ENCODE measurements at regions not wholly inside any gene's neighbourhood (a gene's known extent, or its start where the extent isn't known, plus 50 kb on each side); places are given as distances from the start of the nearest gene placed in this dataset.
A peak's percentile ranks its signal among the peaks of the same experiment; 100 is the strongest.

GRCh38 chr12:115864396-115864795 lies 413.1 kb downstream of the MED13L start:
- Histone ChIP-seq H3K9me3 (ENCODE audit: control insufficient read depth in 5 of 5, low read length in 5 of 5) (peaks cover 0 to 4% (median 0%) of the 10 kb centered on the region in 5 donors), H3K4me3 (ENCODE audit: low read depth in 1 of 5, low read length in 5 of 5) (peak overlapping the region in 1 of 5 donors; percentile 24), H3K9ac (ENCODE audit: low read length in 5 of 5) (no peak overlapping the region), H3K27ac (ENCODE audit: low read depth, low read length) (no peak overlapping the region), H3K27me3 (ENCODE audit: control insufficient read depth in 5 of 5, insufficient read depth in 4 of 5, low read length in 5 of 5) (peaks cover 0 to 16% (median 5%) of the 10 kb centered on the region in 5 donors), H3K4me1 (ENCODE audit: control insufficient read depth in 5 of 5, insufficient read depth in 5 of 5, low read length in 5 of 5) (peaks cover 0 to 6% (median 3%) of the 10 kb centered on the region in 5 donors), H3K36me3 (ENCODE audit: control insufficient read depth in 5 of 5, insufficient read depth in 5 of 5, low read length in 5 of 5) (no peaks in the 10 kb centered on the region)

- no peak overlapping the region for H3K27ac ChIP-seq (ENCODE audit: low read depth, low read length)
- no peaks in the 10 kb centered on the region for H3K36me3 ChIP-seq (ENCODE audit: control insufficient read depth in 5 of 5, insufficient read depth in 5 of 5, low read length in 5 of 5)
- H3K4me1 ChIP-seq (ENCODE audit: control insufficient read depth in 5 of 5, insufficient read depth in 5 of 5, low read length in 5 of 5) = peaks cover 0 to 13% (median 8%) of the 10 kb centered on the region in 5 donors
- H3K4me3 ChIP-seq (ENCODE audit: low read depth in 1 of 5, low read length in 5 of 5) = no peak overlapping the region
- peaks cover 0 to 4% (median 0%) of the 10 kb centered on the region in 5 donors for H3K27me3 ChIP-seq (ENCODE audit: control insufficient read depth in 5 of 5, insufficient read depth in 4 of 5, low read length in 5 of 5)
- no peak overlapping the region for H3K9ac ChIP-seq (ENCODE audit: low read length in 5 of 5)
- H3K9me3 ChIP-seq (ENCODE audit: control insufficient read depth in 5 of 5, low read length in 5 of 5) = peaks cover 0 to 4% (median 0%) of the 10 kb centered on the region in 5 donors
These were observed 416.9 kb downstream of the MED13L start for GRCh38 chr12:115860619-115861018.

GRCh38 chr12:115859231-115859630 lies 418.3 kb downstream of the MED13L start:
- H3K4me3 ChIP-seq (ENCODE audit: low read depth in 1 of 5, low read length in 5 of 5) = no peak overlapping the region
- H3K36me3 ChIP-seq (ENCODE audit: control insufficient read depth in 5 of 5, insufficient read depth in 5 of 5, low read length in 5 of 5) = no peaks in the 10 kb centered on the region
- H3K27ac ChIP-seq (ENCODE audit: low read depth, low read length) = no peak overlapping the region
- H3K9me3 ChIP-seq (ENCODE audit: control insufficient read depth in 5 of 5, low read length in 5 of 5) = peaks cover 0 to 4% (median 0%) of the 10 kb centered on the region in 5 donors
- H3K9ac ChIP-seq (ENCODE audit: low read length in 5 of 5) = no peak overlapping the region
- H3K27me3 ChIP-seq (ENCODE audit: control insufficient read depth in 5 of 5, insufficient read depth in 4 of 5, low read length in 5 of 5) = peaks cover 0 to 4% (median 0%) of the 10 kb centered on the region in 5 donors
- H3K4me1 ChIP-seq (ENCODE audit: control insufficient read depth in 5 of 5, insufficient read depth in 5 of 5, low read length in 5 of 5) = peaks cover 0 to 10% (median 2%) of the 10 kb centered on the region in 5 donors

GRCh38 chr12:115857923-115858322 lies 419.6 kb downstream of the MED13L start:
- Histone ChIP-seq H3K9me3 (ENCODE audit: control insufficient read depth in 5 of 5, low read length in 5 of 5) (no peaks in the 10 kb centered on the region), H3K27ac (ENCODE audit: low read depth, low read length) (no peak overlapping the region), H3K27me3 (ENCODE audit: control insufficient read depth in 5 of 5, insufficient read depth in 4 of 5, low read length in 5 of 5) (peaks cover 0 to 4% (median 0%) of the 10 kb centered on the region in 5 donors), H3K4me3 (ENCODE audit: low read depth in 1 of 5, low read length in 5 of 5) (no peak overlapping the region), H3K4me1 (ENCODE audit: control insufficient read depth in 5 of 5, insufficient read depth in 5 of 5, low read length in 5 of 5) (peaks cover 0 to 10% (median 2%) of the 10 kb centered on the region in 5 donors), H3K36me3 (ENCODE audit: control insufficient read depth in 5 of 5, insufficient read depth in 5 of 5, low read length in 5 of 5) (no peaks in the 10 kb centered on the region), H3K9ac (ENCODE audit: low read length in 5 of 5) (no peak overlapping the region)

- H3K4me3 ChIP-seq (ENCODE audit: low read depth in 1 of 5, low read length in 5 of 5) = no peak overlapping the region
- H3K27me3 ChIP-seq (ENCODE audit: control insufficient read depth in 5 of 5, insufficient read depth in 4 of 5, low read length in 5 of 5) = peaks cover 0 to 4% (median 0%) of the 10 kb centered on the region in 5 donors
- H3K4me1 ChIP-seq (ENCODE audit: control insufficient read depth in 5 of 5, insufficient read depth in 5 of 5, low read length in 5 of 5) = peaks cover 0 to 10% (median 2%) of the 10 kb centered on the region in 5 donors
- no peaks in the 10 kb centered on the region for H3K9me3 ChIP-seq (ENCODE audit: control insufficient read depth in 5 of 5, low read length in 5 of 5)
- no peak overlapping the region for H3K9ac ChIP-seq (ENCODE audit: low read length in 5 of 5)
- H3K27ac ChIP-seq (ENCODE audit: low read depth, low read length) = no peak overlapping the region
- H3K36me3 ChIP-seq (ENCODE audit: control insufficient read depth in 5 of 5, insufficient read depth in 5 of 5, low read length in 5 of 5) = no peaks in the 10 kb centered on the region
These were observed 420.2 kb downstream of the MED13L start for GRCh38 chr12:115857160-115857920.

GRCh38 chr12:115852054-115852453 lies 425.4 kb downstream of the MED13L start:
- Histone ChIP-seq H3K27ac (ENCODE audit: low read depth, low read length) (no peak overlapping the region), H3K27me3 (ENCODE audit: control insufficient read depth in 5 of 5, insufficient read depth in 4 of 5, low read length in 5 of 5) (peaks cover 0 to 3% (median 0%) of the 10 kb centered on the region in 5 donors), H3K4me1 (ENCODE audit: control insufficient read depth in 5 of 5, insufficient read depth in 5 of 5, low read length in 5 of 5) (peaks cover 0 to 3% (median 0%) of the 10 kb centered on the region in 5 donors), H3K9me3 (ENCODE audit: control insufficient read depth in 5 of 5, low read length in 5 of 5) (peaks cover 0 to 10% (median 2%) of the 10 kb centered on the region in 5 donors), H3K9ac (ENCODE audit: low read length in 5 of 5) (no peak overlapping the region), H3K36me3 (ENCODE audit: control insufficient read depth in 5 of 5, insufficient read depth in 5 of 5, low read length in 5 of 5) (no peaks in the 10 kb centered on the region), H3K4me3 (ENCODE audit: low read depth in 1 of 5, low read length in 5 of 5) (no peak overlapping the region)

GRCh38 chr12:115850957-115851356 lies 426.5 kb downstream of the MED13L start:
- Histone ChIP-seq H3K27me3 (ENCODE audit: control insufficient read depth in 5 of 5, insufficient read depth in 4 of 5, low read length in 5 of 5) (peaks cover 0 to 3% (median 0%) of the 10 kb centered on the region in 5 donors), H3K9me3 (ENCODE audit: control insufficient read depth in 5 of 5, low read length in 5 of 5) (peaks cover 0 to 10% (median 2%) of the 10 kb centered on the region in 5 donors)

GRCh38 chr12:115849262-115849943 lies 428.1 kb downstream of the MED13L start:
- no peaks in the 10 kb centered on the region for H3K36me3 ChIP-seq (ENCODE audit: control insufficient read depth in 5 of 5, insufficient read depth in 5 of 5, low read length in 5 of 5)
- no peak overlapping the region for H3K27ac ChIP-seq (ENCODE audit: low read depth, low read length)
- H3K4me3 ChIP-seq (ENCODE audit: low read depth in 1 of 5, low read length in 5 of 5) = no peak overlapping the region
- H3K4me1 ChIP-seq (ENCODE audit: control insufficient read depth in 5 of 5, insufficient read depth in 5 of 5, low read length in 5 of 5) = peaks cover 0 to 10% (median 0%) of the 10 kb centered on the region in 5 donors
- H3K27me3 ChIP-seq (ENCODE audit: control insufficient read depth in 5 of 5, insufficient read depth in 4 of 5, low read length in 5 of 5) = peaks cover 0 to 3% (median 0%) of the 10 kb centered on the region in 5 donors
- H3K9ac ChIP-seq (ENCODE audit: low read length in 5 of 5) = no peak overlapping the region
- H3K9me3 ChIP-seq (ENCODE audit: control insufficient read depth in 5 of 5, low read length in 5 of 5) = peaks cover 0 to 10% (median 2%) of the 10 kb centered on the region in 5 donors

More at GRCh38 chr12:115850957-115851356, 426.5 kb downstream of the MED13L start:
- no peak overlapping the region for H3K4me3 ChIP-seq (ENCODE audit: low read depth in 1 of 5, low read length in 5 of 5)
- no peaks in the 10 kb centered on the region for H3K36me3 ChIP-seq (ENCODE audit: control insufficient read depth in 5 of 5, insufficient read depth in 5 of 5, low read length in 5 of 5)
- H3K9ac ChIP-seq (ENCODE audit: low read length in 5 of 5) = no peak overlapping the region
- peaks cover 0 to 9% (median 0%) of the 10 kb centered on the region in 5 donors for H3K4me1 ChIP-seq (ENCODE audit: control insufficient read depth in 5 of 5, insufficient read depth in 5 of 5, low read length in 5 of 5)
- H3K27ac ChIP-seq (ENCODE audit: low read depth, low read length) = no peak overlapping the region

- H3K4me3 ChIP-seq (ENCODE audit: low read depth in 1 of 5, low read length in 5 of 5) = no peak overlapping the region
- H3K36me3 ChIP-seq (ENCODE audit: control insufficient read depth in 5 of 5, insufficient read depth in 5 of 5, low read length in 5 of 5) = no peaks in the 10 kb centered on the region
These were observed 430.1 kb downstream of the MED13L start for GRCh38 chr12:115847398-115847797.

GRCh38 chr12:115846516-115846915 lies 431.0 kb downstream of the MED13L start:
- Histone ChIP-seq H3K36me3 (ENCODE audit: control insufficient read depth in 5 of 5, insufficient read depth in 5 of 5, low read length in 5 of 5) (no peaks in the 10 kb centered on the region), H3K27ac (ENCODE audit: low read depth, low read length) (no peak overlapping the region), H3K9me3 (ENCODE audit: control insufficient read depth in 5 of 5, low read length in 5 of 5) (peaks cover 0 to 10% (median 2%) of the 10 kb centered on the region in 5 donors), H3K27me3 (ENCODE audit: control insufficient read depth in 5 of 5, insufficient read depth in 4 of 5, low read length in 5 of 5) (peaks cover 0 to 3% (median 0%) of the 10 kb centered on the region in 5 donors), H3K9ac (ENCODE audit: low read length in 5 of 5) (no peak overlapping the region), H3K4me1 (ENCODE audit: control insufficient read depth in 5 of 5, insufficient read depth in 5 of 5, low read length in 5 of 5) (peaks cover 0 to 10% (median 0%) of the 10 kb centered on the region in 5 donors), H3K4me3 (ENCODE audit: low read depth in 1 of 5, low read length in 5 of 5) (no peak overlapping the region)

More at GRCh38 chr12:115847398-115847797, 430.1 kb downstream of the MED13L start:
- Histone ChIP-seq H3K27ac (ENCODE audit: low read depth, low read length) (no peak overlapping the region), H3K27me3 (ENCODE audit: control insufficient read depth in 5 of 5, insufficient read depth in 4 of 5, low read length in 5 of 5) (peaks cover 0 to 3% (median 0%) of the 10 kb centered on the region in 5 donors), H3K9ac (ENCODE audit: low read length in 5 of 5) (no peak overlapping the region), H3K4me1 (ENCODE audit: control insufficient read depth in 5 of 5, insufficient read depth in 5 of 5, low read length in 5 of 5) (peaks cover 0 to 10% (median 0%) of the 10 kb centered on the region in 5 donors), H3K9me3 (ENCODE audit: control insufficient read depth in 5 of 5, low read length in 5 of 5) (peaks cover 0 to 10% (median 2%) of the 10 kb centered on the region in 5 donors)
